ENCODE measurements at regions not wholly inside any gene's neighbourhood (a gene's known extent, or its start where the extent isn't known, plus 50 kb on each side); places are given as distances from the start of the nearest gene placed in this dataset.

GRCh38 chr15:69843276-69843899, 254.3 kb downstream of the TLE3 start:
- DNase-seq (ENCODE audit: low read depth), result no peak

- DNase-seq (ENCODE audit: low read depth), result no peak
These were observed 253.8 kb downstream of the TLE3 start for GRCh38 chr15:69843900-69844304.

GRCh38 chr15:69845159-69845558, 252.6 kb downstream of the TLE3 start:
- DNase-seq (ENCODE audit: low read depth), result no peak

GRCh38 chr15:69847625-69848024, 250.1 kb downstream of the TLE3 start:
- no peak for DNase-seq (ENCODE audit: low read depth)

GRCh38 chr15:69848096-69848495, 249.6 kb downstream of the TLE3 start:
- no peak for DNase-seq (ENCODE audit: low read depth)

GRCh38 chr15:69848551-69849231, 249.0 kb downstream of the TLE3 start:
- no peak for DNase-seq (ENCODE audit: low read depth)

- no peak for DNase-seq (ENCODE audit: low read depth)
These were observed 248.5 kb downstream of the TLE3 start for GRCh38 chr15:69849232-69849610.

- no peak for DNase-seq (ENCODE audit: low read depth)
These were observed 245.2 kb downstream of the TLE3 start for GRCh38 chr15:69852482-69852881.

GRCh38 chr15:69852916-69853315, 244.8 kb downstream of the TLE3 start:
- DNase-seq (ENCODE audit: low read depth), result no peak

GRCh38 chr15:69853544-69853951, 244.2 kb downstream of the TLE3 start:
- no peak for DNase-seq (ENCODE audit: low read depth)

GRCh38 chr15:69854001-69854400, 243.7 kb downstream of the TLE3 start:
- DNase-seq (ENCODE audit: low read depth), result no peak

GRCh38 chr15:69854521-69855181, 243.1 kb downstream of the TLE3 start:
- no peak for DNase-seq (ENCODE audit: low read depth)

GRCh38 chr15:69855258-69856000, 242.3 kb downstream of the TLE3 start:
- DNase-seq (ENCODE audit: low read depth), result no peak

GRCh38 chr15:69857250-69857649, 240.5 kb downstream of the TLE3 start:
- no peak for DNase-seq (ENCODE audit: low read depth)

- no peak for DNase-seq (ENCODE audit: low read depth)
These were observed 239.9 kb downstream of the TLE3 start for GRCh38 chr15:69857686-69858391.

GRCh38 chr15:69858456-69858855, 239.3 kb downstream of the TLE3 start:
- DNase-seq (ENCODE audit: low read depth), result no peak

- no peak for DNase-seq (ENCODE audit: low read depth)
These were observed 237.9 kb downstream of the TLE3 start for GRCh38 chr15:69859866-69860265.

- no peak for DNase-seq (ENCODE audit: low read depth)
These were observed 237.4 kb downstream of the TLE3 start for GRCh38 chr15:69860321-69860720.

- no peak for DNase-seq (ENCODE audit: low read depth)
These were observed 236.8 kb downstream of the TLE3 start for GRCh38 chr15:69860921-69861320.

GRCh38 chr15:69861331-69862171, 236.2 kb downstream of the TLE3 start:
- DNase-seq (ENCODE audit: low read depth), result no peak

- DNase-seq (ENCODE audit: low read depth), result no peak
These were observed 235.2 kb downstream of the TLE3 start for GRCh38 chr15:69862540-69862939.
